ENCODE measurements at regions not wholly inside any gene's neighbourhood (a gene's known extent, or its start where the extent isn't known, plus 50 kb on each side); places are given as distances from the start of the nearest gene placed in this dataset.

DNA sequence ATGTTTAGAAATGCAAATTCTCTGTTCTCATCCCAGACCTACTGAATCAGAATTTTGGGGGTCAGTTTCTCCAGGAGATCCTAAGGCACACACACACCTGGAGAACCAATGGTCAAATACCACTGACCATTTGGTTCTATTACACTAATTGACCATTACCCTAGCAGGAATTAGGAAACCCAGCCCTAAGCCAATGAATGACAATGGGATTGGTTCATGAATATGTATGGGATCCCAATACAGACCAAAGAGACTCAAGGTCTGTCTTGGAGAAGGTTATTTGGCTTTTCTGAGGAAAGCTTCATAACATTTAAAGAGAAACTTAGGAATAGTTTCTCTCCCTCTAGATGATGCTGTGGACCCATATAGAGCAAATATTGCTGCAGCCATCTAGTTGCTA, 317.0 kb downstream of the BMPER start:
- TF ChIP-seq EZH2 (IDR thresholded peaks at IDR 0.05; ENCODE audit: borderline replicate concordance, low read depth, low read length, poor library complexity, severe bottlenecking) (no peak), CTCF (conservative IDR thresholded peaks at IDR 0.05; ENCODE audit: low read depth, low read length) (no peak)
- H3K9me3 ChIP-seq (ENCODE audit: low read depth, low read length, poor library complexity, severe bottlenecking): no peaks in the 10 kb centered on the region
- no peak overlapping the region for H3K27ac ChIP-seq (ENCODE audit: low read depth, low read length, poor library complexity, severe bottlenecking)
- DNase-seq (ENCODE audit: low spot score): no peak
- no peaks in the 10 kb centered on the region for H3K4me1 ChIP-seq (ENCODE audit: insufficient read depth, low read length, poor library complexity, severe bottlenecking)
- no peaks in the 10 kb centered on the region for H3K27me3 ChIP-seq (replicated peaks; ENCODE audit: insufficient read depth, low read depth, low read length, poor library complexity)
- CTCF ChIA-PET: no interaction called here
- no peak overlapping the region for H3K4me3 ChIP-seq (ENCODE audit: low read depth, low read length, poor library complexity, severe bottlenecking)
- POLR2A ChIA-PET (ENCODE audit: low non-redundant PET): no interaction called here
- BruUV-seq (replicated peaks): no TSS peak
- H3K36me3 ChIP-seq (ENCODE audit: insufficient read depth, low read length, poor library complexity, severe bottlenecking): no peaks in the 10 kb centered on the region
- intact Hi-C loops (cut with micrococcal nuclease; ENCODE audit: unreplicated experiment): no loop called here

- Histone ChIP-seq H3K4me1 (ENCODE audit: insufficient read depth, low read length, poor library complexity, severe bottlenecking) (no peaks in the 10 kb centered on the region), H3K27me3 (replicated peaks; ENCODE audit: insufficient read depth, low read depth, low read length, poor library complexity) (no peaks in the 10 kb centered on the region), H3K27ac (ENCODE audit: low read depth, low read length, poor library complexity, severe bottlenecking) (no peak overlapping the region), H3K9me3 (ENCODE audit: low read depth, low read length, poor library complexity, severe bottlenecking) (no peaks in the 10 kb centered on the region), H3K36me3 (ENCODE audit: insufficient read depth, low read length, poor library complexity, severe bottlenecking) (no peaks in the 10 kb centered on the region), H3K4me3 (ENCODE audit: low read depth, low read length, poor library complexity, severe bottlenecking) (no peak overlapping the region)
- ChIA-PET POLR2A (ENCODE audit: low non-redundant PET) (no interaction called here), CTCF (no interaction called here)
- no peak for DNase-seq (ENCODE audit: low spot score)
- TF ChIP-seq EZH2 (IDR thresholded peaks at IDR 0.05; ENCODE audit: borderline replicate concordance, low read depth, low read length, poor library complexity, severe bottlenecking): no peak
- BruUV-seq (replicated peaks): no TSS peak
- intact Hi-C loops (cut with micrococcal nuclease; ENCODE audit: unreplicated experiment): no loop called here
Measured at GRCh38 chr7:34222722-34223121, 317.4 kb downstream of the BMPER start.

DNA sequence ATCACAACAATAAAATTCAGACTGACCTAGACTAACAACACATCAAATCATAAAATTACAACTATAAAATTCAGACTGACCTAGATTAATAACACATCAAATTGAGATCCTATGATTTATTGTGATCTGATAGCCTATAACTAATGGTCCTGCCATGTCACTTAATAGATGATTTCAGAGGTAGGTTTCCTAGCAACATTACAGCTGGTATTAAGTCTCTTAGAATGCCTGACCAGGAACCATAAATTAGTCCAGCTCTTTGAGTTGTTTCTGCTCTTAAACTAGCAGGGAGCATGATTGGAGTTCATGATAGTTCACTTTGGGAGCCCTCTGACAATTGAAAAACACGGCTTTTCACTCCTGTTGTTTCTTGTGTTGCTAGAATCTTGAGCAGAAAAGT, 318.9 kb downstream of the BMPER start:
- Histone ChIP-seq H3K27me3 (replicated peaks; ENCODE audit: insufficient read depth, low read depth, low read length, poor library complexity) (no peaks in the 10 kb centered on the region), H3K9me3 (ENCODE audit: low read depth, low read length, poor library complexity, severe bottlenecking) (no peaks in the 10 kb centered on the region), H3K4me3 (ENCODE audit: low read depth, low read length, poor library complexity, severe bottlenecking) (no peak overlapping the region), H3K36me3 (ENCODE audit: insufficient read depth, low read length, poor library complexity, severe bottlenecking) (no peaks in the 10 kb centered on the region), H3K27ac (ENCODE audit: low read depth, low read length, poor library complexity, severe bottlenecking) (no peak overlapping the region), H3K4me1 (ENCODE audit: insufficient read depth, low read length, poor library complexity, severe bottlenecking) (no peaks in the 10 kb centered on the region)
- no peak for TF ChIP-seq EZH2 (IDR thresholded peaks at IDR 0.05; ENCODE audit: borderline replicate concordance, low read depth, low read length, poor library complexity, severe bottlenecking)
- no peak for TF ChIP-seq CTCF (conservative IDR thresholded peaks at IDR 0.05; ENCODE audit: low read depth, low read length)
- ChIA-PET CTCF (no interaction called here), POLR2A (ENCODE audit: low non-redundant PET) (no interaction called here)
- intact Hi-C loops (cut with micrococcal nuclease; ENCODE audit: unreplicated experiment): no loop called here
- BruUV-seq (replicated peaks): no TSS peak
- DNase-seq (ENCODE audit: low spot score): no peak

DNA sequence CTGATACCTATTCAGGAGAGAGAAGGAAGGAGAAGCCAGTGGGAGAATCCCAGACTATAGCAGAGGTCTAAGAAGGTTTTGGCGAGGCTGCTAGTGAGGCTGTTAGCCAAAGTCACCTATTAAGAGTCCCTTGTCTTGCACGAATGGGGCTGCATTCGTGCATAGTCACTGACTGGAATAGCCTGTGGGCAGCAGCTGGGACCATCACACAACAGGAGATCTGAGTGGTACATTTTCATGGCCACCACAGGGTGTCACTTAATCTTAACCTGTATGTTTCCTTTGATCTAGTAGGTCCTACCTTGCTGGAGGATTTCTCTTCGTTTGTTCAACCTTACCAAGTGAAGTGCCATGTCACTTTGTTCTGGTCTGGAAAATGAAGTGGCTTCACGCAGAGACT, 319.9 kb downstream of the BMPER start:
- DNase-seq (ENCODE audit: low spot score): no peak
- ChIA-PET CTCF (no interaction called here), POLR2A (ENCODE audit: low non-redundant PET) (no interaction called here)
- H3K36me3 ChIP-seq (ENCODE audit: insufficient read depth, low read length, poor library complexity, severe bottlenecking): no peaks in the 10 kb centered on the region
- intact Hi-C loops (cut with micrococcal nuclease; ENCODE audit: unreplicated experiment): no loop called here
- H3K27me3 ChIP-seq (replicated peaks; ENCODE audit: insufficient read depth, low read depth, low read length, poor library complexity): no peaks in the 10 kb centered on the region
- no peaks in the 10 kb centered on the region for H3K4me1 ChIP-seq (ENCODE audit: insufficient read depth, low read length, poor library complexity, severe bottlenecking)
- no peak for TF ChIP-seq EZH2 (IDR thresholded peaks at IDR 0.05; ENCODE audit: borderline replicate concordance, low read depth, low read length, poor library complexity, severe bottlenecking)
- no peaks in the 10 kb centered on the region for H3K9me3 ChIP-seq (ENCODE audit: low read depth, low read length, poor library complexity, severe bottlenecking)
- no TSS peak for BruUV-seq (replicated peaks)
- no peak overlapping the region for H3K4me3 ChIP-seq (ENCODE audit: low read depth, low read length, poor library complexity, severe bottlenecking)
- no peak overlapping the region for H3K27ac ChIP-seq (ENCODE audit: low read depth, low read length, poor library complexity, severe bottlenecking)

Data from A673 (cell line).